GM12891 (cell line): ENCODE measurements at regions not wholly inside any gene's neighbourhood (a gene's known extent, or its start where the extent isn't known, plus 50 kb on each side); places are given as distances from the start of the nearest gene placed in this dataset.

Experiments used
- POLR2A ChIP-seq: IDR thresholded peaks from 2 replicates; pipeline ENCODE4 v1.6.1; 2011; ENCODE audit warnings: low read depth, low read length, control low read depth
- POLR2AphosphoS5 ChIP-seq: IDR thresholded peaks from 2 replicates; pipeline ENCODE4 v1.6.1; 2011; ENCODE audit warnings: low read depth, low read length, control low read depth
- POU2F2 ChIP-seq: IDR thresholded peaks from 2 replicates; pipeline ENCODE4 v1.6.1; 2011; ENCODE audit warnings: low read depth, mild to moderate bottlenecking, control low read depth, low read length, moderate library complexity
- SPI1 ChIP-seq: IDR thresholded peaks from 2 replicates; pipeline ENCODE4 v1.6.1; 2011; ENCODE audit warnings: low read depth, low read length, control low read depth
- TAF1 ChIP-seq: IDR thresholded peaks from 2 replicates; pipeline ENCODE4 v1.6.1; 2011; ENCODE audit warnings: low read depth, low read length, control low read depth

- TF ChIP-seq POLR2A (no peak), TAF1 (no peak), SPI1 (no peak), POLR2AphosphoS5 (no peak), POU2F2 (no peak)
Observed at GRCh38 chr5:52409835-52410234, 377.9 kb upstream of the ITGA1 start.
